SKM-1 (cell line): ENCODE measurements at regions not wholly inside any gene's neighbourhood (a gene's known extent, or its start where the extent isn't known, plus 50 kb on each side); places are given as distances from the start of the nearest gene placed in this dataset.
"Not testable (repeated sequence)": the region's sequence is repeated elsewhere in the genome, so short reads cannot be mapped to it uniquely, and the experiment has no call there.

Experiments
- DNase-seq: peaks from one replicate; lab custom pipeline; 2025; ENCODE audit not compliant: unreplicated experiment; lab: John Stamatoyannopoulos, UW

DNA sequence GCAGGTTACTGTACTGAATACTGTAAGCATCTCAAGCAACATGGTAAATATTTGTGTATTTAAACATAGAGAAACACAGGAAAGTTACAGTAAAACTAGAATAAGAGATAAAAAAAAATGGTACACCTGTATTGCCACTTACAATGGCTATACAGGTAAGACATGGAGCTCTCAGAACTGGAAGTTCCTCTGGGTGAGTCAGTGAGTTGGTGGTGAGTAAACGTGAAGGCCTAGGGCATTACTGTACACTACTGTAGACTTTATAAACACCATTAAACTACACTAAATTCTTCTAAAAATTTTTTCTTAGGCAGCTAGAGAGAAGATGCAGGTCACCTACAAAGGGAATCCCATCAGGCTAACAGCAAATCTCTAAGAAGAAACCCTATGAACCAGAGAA, 872.9 kb downstream of the TAF11L14 start:
- no peak for DNase-seq

DNA sequence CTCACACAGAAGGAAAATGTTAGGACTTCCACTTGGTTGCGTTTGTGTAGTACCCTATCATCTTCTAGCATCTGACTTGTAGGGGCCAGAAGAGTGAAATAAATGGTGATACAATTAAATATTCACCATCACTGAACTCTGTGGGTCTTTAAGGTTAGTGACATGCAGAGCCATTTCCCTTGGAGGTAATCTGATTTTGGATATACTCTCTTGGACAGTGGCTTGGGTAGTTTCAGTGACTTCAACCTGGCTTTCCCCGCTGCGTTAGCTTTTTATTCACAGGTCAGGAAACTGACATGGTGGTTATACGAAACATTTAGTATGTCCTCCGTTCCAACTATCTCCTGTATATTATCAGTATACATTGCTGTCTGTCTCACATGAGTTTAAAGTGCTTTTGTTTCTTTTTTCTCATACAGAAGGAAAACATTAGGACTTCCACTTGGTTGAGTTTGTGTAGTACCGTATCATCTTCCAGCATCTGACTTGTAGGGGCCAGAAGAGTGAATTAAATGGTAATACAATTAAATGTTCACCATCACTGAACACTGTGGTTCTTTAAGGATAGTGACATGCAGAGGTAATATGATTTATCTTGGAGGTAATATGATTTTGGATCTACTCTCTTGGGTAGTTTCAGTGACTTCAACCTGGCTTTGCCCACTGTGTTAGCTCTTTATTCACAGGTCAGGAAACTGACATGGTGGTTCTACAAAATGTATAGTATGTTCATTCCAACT, 883.6 kb downstream of the TAF11L14 start:
- no peak for DNase-seq

DNA sequence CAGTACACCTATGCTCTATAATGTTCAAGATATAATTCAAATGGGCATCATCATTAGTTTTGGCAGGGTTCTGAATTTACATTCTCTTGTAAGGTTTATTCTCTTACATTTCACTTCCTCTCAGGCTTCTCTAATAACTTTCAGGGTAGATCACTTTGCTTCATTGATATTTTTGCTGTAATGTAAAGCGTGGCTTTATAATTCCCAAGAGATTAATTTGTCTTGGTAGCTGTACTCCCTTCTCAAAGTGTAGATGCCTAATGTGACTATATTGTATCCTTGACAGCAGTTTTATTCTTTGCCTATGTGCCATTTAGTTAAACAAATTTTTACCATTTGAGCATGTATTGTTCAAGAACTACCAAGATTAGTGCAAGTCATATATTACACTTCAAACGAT, 889.1 kb downstream of the TAF11L14 start:
- no peak for DNase-seq

DNA sequence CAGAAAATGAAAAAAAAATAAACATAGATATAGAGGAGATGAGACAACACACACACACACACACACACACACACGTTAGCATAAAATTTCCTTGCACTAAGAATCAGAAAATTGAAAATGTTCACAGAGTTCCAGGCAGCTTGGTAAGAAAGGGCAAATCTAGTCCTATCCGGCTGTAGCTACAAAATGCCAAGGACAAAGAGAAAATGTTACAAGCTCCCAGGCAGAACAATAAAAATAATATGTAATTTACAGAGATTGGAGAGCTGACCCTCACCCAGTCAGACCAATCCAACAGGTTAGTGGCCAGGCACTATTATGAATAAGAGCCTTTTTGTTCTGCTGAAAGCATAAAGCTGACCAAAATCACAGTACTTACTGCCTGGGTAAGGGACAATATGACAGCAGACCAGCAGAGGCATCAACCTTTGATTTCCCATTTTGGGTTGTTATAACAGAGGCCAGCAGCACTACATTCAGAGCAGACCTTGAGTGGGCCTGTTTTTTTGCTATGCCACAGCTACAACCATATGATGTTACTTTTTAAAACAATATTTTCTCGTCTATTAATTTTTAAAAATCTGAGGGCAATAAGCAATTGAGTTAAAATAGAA, 892.6 kb downstream of the TAF11L14 start:
- no peak for DNase-seq

DNA sequence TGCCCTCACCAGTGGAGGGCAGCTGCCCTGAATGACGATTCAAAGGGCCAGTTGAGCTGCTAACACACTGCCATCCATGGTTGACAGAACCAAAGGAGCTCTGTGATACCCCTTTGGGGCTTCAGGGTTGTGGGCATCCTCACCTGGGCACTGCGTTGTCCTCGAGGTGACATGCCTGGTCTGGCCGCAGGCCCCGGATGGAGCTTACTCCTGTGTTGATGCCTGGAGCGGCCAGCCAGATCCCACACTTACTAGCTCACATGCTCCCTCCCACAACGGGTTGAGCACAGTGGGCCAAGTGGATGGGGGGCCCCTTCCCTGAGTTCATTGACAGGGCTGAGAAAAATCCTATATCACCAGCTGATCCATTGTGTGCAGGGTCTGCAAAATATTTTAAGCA, 898.9 kb downstream of the TAF11L14 start:
- no peak for DNase-seq

DNA sequence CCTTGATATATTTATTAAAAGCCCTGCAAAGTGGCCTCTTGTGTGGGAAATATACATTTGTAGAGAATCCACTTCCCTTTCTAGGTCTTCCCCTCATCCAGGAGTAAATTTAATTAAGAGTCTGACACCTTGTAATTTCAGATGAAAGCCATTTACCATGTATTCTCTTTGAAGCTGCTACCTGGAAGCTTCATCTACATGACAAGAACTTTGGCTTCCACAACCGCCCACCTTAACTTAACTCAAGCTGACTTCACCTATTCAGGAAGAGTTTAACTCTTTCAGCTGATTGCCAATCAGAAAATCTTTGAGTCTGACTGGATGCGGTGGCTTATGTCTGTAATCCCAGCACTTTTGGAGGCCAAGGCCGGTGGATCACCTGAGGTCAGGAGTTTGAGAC, 899.9 kb downstream of the TAF11L14 start:
- DNase-seq = no peak

DNA sequence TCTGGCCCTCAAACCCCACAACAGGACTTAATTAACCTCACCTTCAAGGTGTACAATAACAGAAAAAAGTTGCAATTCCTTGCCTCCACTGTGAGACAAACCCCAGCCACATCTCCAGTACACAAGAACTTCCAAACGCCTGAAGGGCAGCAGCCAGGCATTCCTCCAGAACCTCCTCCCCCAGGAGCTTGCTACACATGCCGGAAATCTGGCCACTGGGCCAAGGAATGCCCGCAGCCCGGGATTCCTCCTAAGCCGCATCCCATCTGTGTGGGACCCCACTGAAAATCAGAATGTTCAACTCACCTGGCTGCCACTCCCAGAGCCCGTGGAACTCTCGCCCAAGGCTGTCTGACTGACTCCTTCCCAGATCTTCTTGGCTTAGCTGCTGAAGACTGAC, 901.5 kb downstream of the TAF11L14 start:
- not testable (repeated sequence) for DNase-seq

DNA sequence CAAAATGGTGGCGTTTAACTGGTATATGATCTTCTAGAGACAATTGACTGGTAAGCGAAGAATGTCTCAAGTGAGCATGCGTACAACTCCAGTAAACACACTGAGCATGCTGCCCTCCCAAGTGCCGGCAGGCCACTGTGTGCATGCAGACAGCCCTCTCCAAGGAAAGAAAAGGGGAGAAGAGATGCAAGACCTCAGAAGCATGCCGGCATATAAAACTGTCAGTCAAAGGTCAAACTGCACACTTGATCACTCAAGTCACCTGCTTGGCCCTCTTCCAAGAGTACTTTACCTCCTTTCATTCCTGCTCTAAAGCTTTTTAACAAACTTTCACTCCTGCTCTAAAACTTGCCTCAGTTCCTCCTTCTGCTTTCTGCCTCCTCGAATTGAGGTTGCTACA, 910.2 kb downstream of the TAF11L14 start:
- no peak for DNase-seq

DNA sequence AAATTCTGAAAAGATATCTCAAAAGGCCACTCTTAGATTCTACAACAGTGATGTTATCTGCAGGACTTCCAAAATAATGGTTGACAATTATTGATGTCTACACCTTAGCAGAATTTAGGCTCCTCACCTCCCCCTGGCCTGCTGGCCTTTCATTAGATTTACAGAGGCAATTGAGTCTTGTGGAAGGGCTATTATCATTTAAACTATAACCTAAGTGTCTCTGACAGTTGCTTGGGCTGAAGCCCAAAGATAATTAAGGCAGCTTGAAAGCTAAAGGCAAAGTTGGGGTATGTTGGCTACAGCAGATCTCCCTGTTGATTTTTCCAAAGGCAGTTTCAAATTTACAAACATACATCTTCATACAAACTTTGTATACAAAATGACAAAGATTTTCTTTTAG, 912.3 kb downstream of the TAF11L14 start:
- DNase-seq = no peak

DNA sequence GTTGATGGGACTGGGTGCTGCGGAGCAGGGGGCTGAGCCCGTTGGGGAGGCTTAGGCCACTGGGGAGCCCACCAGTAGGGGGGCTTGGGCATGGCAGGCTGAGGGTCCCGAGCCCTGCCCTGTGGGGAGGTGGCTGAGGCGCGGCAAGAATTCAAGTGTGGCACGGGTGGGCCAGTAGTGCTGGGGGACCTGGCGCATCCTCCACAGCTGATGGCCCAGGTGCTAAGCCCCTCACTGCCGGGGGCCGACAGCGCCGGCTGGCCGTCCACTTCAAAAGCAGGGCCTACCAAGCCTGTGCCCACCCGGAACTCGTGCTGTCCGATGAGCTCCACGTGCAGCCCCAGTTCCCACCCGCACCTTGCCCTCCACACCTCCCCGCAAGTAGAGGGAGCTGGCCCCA, 917.5 kb downstream of the TAF11L14 start:
- DNase-seq = no peak

DNA sequence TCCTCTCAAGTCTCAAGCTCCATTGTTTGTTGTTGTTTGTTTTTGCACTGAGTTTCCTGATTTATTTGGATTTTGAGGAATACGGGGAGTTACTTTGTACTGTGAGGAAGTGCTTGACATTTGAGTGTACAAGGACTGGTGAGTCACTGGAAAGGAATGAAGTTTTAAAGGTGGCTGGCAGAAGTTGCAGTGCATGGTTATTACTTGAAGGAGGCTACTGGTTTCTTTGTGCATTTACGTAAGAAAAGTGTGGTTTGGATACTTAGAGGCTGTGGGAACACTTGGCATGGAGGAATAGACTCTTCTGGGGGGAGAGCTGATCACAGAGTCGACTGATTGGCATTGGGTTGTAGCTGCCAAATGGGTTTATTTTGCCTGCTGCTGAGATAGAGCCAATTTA, 919.0 kb downstream of the TAF11L14 start:
- no peak for DNase-seq

DNA sequence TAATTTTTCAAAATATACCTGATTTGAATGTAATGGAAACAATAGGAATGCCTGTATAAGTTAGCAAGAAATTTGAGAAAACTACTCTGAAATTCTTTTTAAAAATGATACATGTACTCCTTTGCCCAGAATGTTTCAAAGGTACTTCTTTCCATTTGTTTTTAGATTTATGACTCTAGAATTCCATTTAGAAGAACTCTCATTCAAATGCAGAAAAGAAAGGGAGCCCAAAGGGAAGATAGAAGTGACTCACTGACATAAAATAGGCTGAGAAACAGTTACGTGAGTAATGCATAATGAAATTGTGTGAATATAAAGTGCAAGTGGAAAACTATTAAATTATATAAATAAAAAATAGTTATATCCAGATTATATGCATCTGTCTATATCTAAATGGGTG, 926.3 kb downstream of the TAF11L14 start:
- DNase-seq = no peak

DNA sequence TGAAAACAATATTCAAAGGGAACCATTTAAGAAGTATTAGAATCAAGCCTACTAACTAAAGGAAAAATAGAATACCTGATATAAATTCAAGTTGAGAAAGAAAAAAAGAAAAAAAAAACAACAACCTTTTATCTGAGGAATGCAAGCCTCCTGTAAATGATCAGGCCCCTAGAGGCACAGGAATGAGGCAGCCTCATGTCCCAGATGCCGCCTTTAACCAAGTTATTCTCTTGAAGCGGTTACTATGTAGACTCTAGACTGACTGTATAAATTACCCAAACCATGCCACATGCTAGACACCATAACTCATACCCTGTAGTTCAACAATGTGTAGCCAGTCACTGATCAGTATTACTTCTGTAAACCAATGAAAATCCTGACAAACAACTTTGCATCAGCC, 929.6 kb downstream of the TAF11L14 start:
- DNase-seq = no peak

DNA sequence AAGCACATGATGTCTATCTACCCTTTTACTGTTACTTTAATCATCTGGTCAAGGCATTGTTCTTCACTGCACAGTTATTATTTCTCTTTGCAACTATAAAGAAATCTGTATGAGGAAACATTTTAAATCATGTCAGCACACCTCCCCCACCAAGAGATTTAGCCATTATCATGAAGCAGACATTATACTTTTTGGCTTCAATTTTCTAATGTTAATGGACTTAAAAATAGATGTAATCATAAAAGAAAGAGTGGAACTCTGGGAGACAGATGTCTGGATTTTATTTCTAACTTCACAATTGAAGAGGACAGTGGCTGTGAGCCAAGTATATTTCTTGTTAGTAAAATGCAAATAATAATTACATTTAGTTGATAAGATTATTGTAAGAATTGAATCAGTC, 932.4 kb downstream of the TAF11L14 start:
- DNase-seq = no peak

DNA sequence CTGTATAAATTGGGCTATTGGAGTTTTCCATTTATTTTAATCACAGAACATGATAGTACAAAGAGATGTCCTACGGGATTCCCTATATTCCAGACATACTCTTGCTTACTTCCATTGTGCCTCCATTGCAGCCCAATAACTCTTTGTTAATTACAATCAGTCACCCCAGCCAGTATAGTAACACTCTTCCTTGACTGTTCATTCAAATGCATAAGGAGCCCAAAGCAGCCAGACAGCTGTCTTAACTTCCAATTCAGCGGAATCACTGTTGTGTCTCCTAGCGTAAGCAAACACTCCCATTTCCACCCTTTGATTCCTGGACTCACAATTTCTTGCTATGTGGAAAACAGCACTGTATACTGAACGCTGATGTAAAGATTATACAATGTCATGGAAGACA, 942.3 kb downstream of the TAF11L14 start:
- no peak for DNase-seq

DNA sequence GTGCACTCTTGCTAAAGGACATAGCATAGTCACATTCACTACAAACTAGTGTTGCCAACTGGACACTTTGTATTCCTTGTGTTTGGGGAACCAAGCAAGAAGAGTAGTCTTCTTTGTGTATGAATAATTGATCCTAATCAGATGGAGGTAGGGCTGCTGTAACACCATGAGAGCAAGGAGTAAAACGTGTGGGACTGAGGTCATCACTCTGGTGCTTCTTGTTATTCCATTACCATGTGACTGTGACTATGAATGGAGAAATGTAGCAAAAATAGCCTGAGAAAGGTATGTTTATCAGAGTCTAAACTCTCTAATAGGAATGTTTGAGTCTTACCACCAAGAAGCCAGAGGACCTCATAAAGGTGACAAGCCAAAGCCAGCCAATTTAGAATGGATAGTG, 966.9 kb downstream of the TAF11L14 start:
- DNase-seq = no peak

DNA sequence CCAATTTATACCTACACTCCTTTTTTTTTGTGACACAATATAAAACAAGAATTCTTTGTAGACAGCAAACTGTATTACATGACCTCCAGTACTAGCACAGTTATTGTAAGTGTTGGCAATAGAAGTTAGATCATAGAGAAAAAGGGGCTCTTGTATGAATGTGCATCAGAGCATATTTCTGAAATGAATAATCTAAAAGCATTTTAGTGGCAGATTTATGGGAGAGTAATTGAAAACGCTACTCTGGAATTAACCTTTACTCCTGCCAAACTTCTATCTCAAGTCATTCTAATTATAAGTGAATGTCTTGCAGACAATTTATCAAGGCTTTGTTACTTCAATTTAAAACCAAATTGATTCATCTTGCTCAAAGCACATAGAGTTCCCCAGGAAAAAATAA, 968.1 kb downstream of the TAF11L14 start:
- DNase-seq = no peak

DNA sequence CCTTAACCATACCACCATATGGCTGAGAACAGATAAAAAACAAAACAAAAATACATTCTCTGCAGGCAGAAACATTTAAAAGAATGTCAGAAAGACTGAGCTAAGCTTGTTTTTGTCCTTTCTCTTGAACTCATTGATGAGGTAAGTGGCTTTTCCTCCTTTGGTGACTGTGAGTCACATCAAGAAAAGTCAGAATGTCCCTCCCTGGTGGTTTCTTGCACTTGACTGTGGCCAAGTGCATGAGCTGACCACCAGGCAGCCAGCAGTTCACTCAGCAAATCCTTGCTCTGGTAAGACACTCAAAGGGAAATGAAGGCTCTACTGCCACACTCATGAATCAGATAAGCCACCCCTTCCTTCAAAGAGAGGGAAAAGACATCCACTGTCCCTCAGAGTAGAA, 970.9 kb downstream of the TAF11L14 start:
- DNase-seq = no peak

DNA sequence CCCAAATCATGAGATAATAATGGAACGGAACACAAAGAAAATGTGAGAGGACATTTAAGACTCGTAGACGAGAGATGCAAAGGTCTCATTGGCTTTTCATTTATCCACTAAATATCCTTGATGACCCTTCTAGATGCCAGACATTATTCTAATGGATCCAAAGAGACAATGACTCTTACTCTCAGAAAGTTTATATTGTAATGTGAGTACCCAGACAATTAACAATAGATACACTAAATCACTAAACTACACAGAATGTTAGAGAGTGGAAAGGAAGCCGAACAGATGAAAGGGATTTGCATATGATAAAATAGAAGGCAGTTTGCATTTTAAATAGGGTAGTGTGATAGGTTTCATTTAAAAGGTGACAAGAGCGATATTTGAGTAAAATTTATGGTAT, 973.3 kb downstream of the TAF11L14 start:
- DNase-seq = no peak

DNA sequence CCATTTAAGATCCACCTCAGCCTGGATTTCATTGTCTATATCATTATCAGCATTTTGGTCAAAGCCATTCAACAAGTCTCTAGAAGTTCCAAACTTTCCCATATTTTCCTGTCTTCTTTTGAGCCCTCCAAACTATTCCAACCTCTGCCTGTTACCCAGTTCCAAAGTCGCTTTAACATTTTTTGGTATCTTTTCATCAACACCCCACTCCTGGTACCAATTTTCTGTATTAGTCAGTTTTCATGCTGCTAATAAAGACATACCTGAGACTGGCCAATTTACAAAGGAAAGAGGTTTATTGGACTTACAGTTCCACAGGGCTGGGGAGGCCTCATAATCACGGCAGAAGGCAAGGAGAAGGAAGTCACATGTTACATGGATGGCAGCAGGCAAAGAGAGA, 982.9 kb downstream of the TAF11L14 start:
- DNase-seq = not testable (repeated sequence)

DNA sequence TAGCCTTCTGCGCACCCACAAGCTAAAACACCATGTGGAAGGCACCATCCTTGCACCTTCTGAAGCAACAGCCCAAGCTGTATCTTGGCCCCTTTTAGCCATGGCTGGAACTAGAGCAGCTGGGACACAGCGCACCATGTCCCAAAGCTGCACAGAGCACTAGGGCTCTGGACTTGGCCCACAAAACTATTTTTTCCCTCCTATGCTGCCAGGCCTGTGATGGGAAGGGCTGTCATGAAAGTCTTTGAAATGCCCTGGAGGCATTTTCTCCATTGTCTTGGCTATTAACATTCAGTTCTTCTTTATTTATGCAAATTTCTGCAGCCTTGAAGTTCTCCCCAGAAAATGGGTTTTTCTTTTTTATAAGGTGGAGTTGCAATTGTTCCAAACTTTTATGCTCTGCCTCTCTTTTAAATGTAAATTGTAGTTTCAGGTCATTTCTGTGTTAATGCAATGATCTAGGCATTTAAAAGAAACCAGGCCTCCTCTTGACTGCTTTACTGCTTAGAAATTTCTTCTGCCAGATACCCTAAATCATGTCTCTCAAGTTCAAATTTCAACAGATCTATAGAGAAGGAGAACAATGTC, 996.3 kb downstream of the TAF11L14 start:
- no peak for DNase-seq

DNA sequence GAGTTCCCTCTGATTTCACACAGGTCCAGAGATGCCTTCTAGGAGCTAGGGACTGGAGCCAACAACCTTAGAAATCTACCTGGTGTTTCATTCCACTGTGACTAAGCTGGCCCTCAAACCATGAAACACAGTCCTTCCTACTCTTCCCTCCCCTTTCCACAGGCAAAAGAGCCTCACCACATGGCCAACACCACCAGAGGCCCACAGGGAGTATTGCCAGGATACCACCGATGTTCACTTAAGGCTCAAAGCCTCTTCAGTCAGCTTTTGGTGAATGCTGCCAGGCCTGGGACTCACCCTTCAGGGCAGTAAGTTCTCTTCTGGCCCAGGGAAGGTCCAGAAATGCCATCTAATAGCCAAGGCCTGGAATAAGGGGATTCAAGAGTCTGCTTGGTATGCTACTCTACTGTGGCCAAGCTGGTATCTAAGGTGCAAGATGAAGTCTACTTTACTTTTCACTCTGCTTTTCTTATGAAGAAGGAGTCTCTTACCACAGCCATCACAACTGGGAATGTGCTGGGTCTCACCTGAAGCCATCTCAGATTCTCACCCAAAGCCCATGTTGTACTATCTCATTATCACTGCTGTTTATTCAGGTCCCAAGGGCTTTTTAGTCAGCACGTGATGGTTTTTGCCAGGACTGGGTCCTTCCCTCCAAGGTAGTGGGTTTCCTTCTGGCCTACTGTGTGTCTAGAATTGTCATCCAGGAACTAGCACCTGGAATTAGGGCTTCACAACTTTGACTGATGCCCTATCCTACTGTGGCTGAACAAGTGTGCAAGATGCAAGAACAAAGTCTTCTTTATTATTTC, 1018.4 kb downstream of the TAF11L14 start:
- no peak for DNase-seq
